Lung (tissue), 11 donors: ENCODE measurements at regions not wholly inside any gene's neighbourhood (a gene's known extent, or its start where the extent isn't known, plus 50 kb on each side); places are given as distances from the start of the nearest gene placed in this dataset.
A peak's percentile ranks its signal among the peaks of the same experiment; 100 is the strongest.

Experiments used
- ATAC-seq: fragments of 200-7000 bp; cut with Tn5 transposase; one replicate; pipeline ENCODE4 v1.9.1; 2020; ENCODE audit warnings: moderate number of reproducible peaks; ENCODE audit not compliant: insufficient read depth, low FRiP score
- DNase-seq, 3 donors: peaks; one replicate each; pipeline ENCODE4 v3.0.0-alpha.2; 2013 to 2017
- H3K27ac ChIP-seq, 2 donors: one replicate each; pipeline ENCODE4 v1.5.1; 2013; ENCODE audit warnings: mild to moderate bottlenecking in 2 of 2, moderate library complexity in 2 of 2, control low read depth in 1 of 2, inconsistent platforms in 1 of 2, low read depth in 1 of 2, low read length in 1 of 2
- H3K27me3 ChIP-seq, 3 donors: one replicate each; pipeline ENCODE4 v1.5.1; 2013; ENCODE audit warnings: low read length in 2 of 3; ENCODE audit not compliant: control insufficient read depth in 3 of 3, insufficient read depth in 3 of 3
- H3K36me3 ChIP-seq, 4 donors: one replicate each; pipeline ENCODE4 v1.5.1; 2013; ENCODE audit warnings: low read length in 4 of 4, mild to moderate bottlenecking in 1 of 4, moderate library complexity in 1 of 4; ENCODE audit not compliant: control insufficient read depth in 4 of 4, insufficient read depth in 4 of 4
- H3K4me1 ChIP-seq, 5 donors: one replicate each; pipeline ENCODE4 v1.5.1; 2013; ENCODE audit warnings: low read length in 5 of 5, mild to moderate bottlenecking in 2 of 5, moderate library complexity in 1 of 5; ENCODE audit not compliant: control insufficient read depth in 5 of 5, insufficient read depth in 5 of 5
- H3K4me3 ChIP-seq: one replicate; pipeline ENCODE4 v1.5.1; 2013; ENCODE audit warnings: mild to moderate bottlenecking, control low read depth, moderate library complexity
- H3K9ac ChIP-seq, 2 donors: one replicate each; pipeline ENCODE4 v1.5.1; 2013; ENCODE audit warnings: low read length in 2 of 2, control low read depth in 1 of 2; ENCODE audit not compliant: insufficient read depth in 1 of 2
- H3K9me3 ChIP-seq, 4 donors: one replicate each; pipeline ENCODE4 v1.5.1; 2013; ENCODE audit warnings: low read length in 3 of 4, mild to moderate bottlenecking in 1 of 4, moderate library complexity in 1 of 4; ENCODE audit not compliant: control insufficient read depth in 4 of 4, insufficient read depth in 3 of 4
- WGBS, 2 donors: extraction: QIAGEN DNeasy Blood & Tissue Kit; methylation state at CpG; one replicate each; pipeline ENCODE4 v1.1.7; 2013; 5-methylcytosine and 5-hydroxymethylcytosine counted together
- TF ChIP-seq, protein P1 (sequence below): IDR thresholded peaks from 2 replicates; pipeline ENCODE4 v1.5.1; 2012; ENCODE audit warnings: mild to moderate bottlenecking; ENCODE audit errors: control extremely low read depth, extremely low read depth
- donor health status: control.
- donor health status: control.
- donor health status: Bipolar disorder and iron deficiency.
- donor health status: healthy.
- donor health status: DM: yes; HTN: yes; CAD: no.

DNA sequence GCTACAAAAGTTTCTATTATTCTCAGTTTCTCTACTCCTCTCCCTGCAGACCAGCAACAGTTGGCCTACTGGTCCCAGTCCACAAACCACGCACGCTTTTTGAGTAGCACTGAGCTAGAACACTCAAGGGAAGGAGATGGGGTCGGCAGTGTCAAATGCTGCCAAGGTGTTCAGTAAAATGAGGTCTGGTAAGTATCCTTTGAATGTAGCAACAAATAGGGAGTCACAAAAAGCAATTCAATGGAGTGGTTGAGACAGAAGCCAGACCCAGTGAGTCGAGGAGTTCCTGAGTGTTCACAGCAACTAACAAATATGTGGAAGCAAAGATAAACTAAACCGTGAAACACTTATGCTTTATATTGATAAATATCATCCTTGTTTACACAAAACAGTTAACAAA is 355.7 kb downstream of the MID1IP1 start:
- H3K9ac ChIP-seq, result no peak overlapping the region
- H3K36me3 ChIP-seq, result no peaks in the 10 kb centered on the region
- peaks cover 0 to 5% (median 0%) of the 10 kb centered on the region in 5 donors for H3K4me1 ChIP-seq
- H3K9me3 ChIP-seq, result peaks cover 0 to 2% (median 0%) of the 10 kb centered on the region in 4 donors
- no peak overlapping the region for H3K27ac ChIP-seq
- 71 to 84% methylated on average over 5 of the region's 5 CpGs for WGBS, 2 donors
- no peak for ATAC-seq
- H3K4me3 ChIP-seq, result no peak overlapping the region
- TF ChIP-seq, protein P1, sequence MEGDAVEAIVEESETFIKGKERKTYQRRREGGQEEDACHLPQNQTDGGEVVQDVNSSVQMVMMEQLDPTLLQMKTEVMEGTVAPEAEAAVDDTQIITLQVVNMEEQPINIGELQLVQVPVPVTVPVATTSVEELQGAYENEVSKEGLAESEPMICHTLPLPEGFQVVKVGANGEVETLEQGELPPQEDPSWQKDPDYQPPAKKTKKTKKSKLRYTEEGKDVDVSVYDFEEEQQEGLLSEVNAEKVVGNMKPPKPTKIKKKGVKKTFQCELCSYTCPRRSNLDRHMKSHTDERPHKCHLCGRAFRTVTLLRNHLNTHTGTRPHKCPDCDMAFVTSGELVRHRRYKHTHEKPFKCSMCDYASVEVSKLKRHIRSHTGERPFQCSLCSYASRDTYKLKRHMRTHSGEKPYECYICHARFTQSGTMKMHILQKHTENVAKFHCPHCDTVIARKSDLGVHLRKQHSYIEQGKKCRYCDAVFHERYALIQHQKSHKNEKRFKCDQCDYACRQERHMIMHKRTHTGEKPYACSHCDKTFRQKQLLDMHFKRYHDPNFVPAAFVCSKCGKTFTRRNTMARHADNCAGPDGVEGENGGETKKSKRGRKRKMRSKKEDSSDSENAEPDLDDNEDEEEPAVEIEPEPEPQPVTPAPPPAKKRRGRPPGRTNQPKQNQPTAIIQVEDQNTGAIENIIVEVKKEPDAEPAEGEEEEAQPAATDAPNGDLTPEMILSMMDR, result no peak
- DNase-seq, result peak in 1 of 3 donors; percentile 35
- H3K27me3 ChIP-seq, result peaks cover 0 to 36% (median 13%) of the 10 kb centered on the region in 3 donors

DNA sequence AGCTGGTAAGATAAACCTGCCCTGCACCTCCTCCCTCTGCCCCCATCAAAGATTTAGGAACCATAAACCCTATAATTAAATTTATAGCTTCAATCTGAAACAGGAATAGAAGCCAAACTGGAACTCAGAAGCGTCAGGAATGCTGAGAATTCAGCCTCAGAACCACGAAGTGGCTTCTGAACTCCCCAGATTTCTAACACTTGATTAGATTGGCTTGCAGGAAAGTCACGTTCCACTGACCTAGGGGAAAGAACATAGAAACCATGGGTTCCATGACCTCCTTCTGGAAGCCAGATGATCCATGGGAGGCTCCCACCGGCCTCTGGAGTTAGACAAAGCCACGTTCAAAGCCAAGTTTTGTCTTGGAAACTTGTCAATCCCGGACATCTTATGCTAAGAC is 356.5 kb downstream of the MID1IP1 start:
- Histone ChIP-seq H3K9ac (no peak overlapping the region), H3K4me3 (no peak overlapping the region), H3K27ac (no peak overlapping the region), H3K36me3 (no peaks in the 10 kb centered on the region), H3K9me3 (peaks cover 0 to 2% (median 0%) of the 10 kb centered on the region in 4 donors), H3K4me1 (peaks cover 0 to 7% (median 0%) of the 10 kb centered on the region in 5 donors), H3K27me3 (peaks cover 0 to 38% (median 14%) of the 10 kb centered on the region in 3 donors)
- TF ChIP-seq, protein P1, result no peak
- no peak for ATAC-seq
- DNase-seq, result no peak
- 45 to 67% methylated on average over 6 of the region's 6 CpGs for WGBS, 2 donors

DNA sequence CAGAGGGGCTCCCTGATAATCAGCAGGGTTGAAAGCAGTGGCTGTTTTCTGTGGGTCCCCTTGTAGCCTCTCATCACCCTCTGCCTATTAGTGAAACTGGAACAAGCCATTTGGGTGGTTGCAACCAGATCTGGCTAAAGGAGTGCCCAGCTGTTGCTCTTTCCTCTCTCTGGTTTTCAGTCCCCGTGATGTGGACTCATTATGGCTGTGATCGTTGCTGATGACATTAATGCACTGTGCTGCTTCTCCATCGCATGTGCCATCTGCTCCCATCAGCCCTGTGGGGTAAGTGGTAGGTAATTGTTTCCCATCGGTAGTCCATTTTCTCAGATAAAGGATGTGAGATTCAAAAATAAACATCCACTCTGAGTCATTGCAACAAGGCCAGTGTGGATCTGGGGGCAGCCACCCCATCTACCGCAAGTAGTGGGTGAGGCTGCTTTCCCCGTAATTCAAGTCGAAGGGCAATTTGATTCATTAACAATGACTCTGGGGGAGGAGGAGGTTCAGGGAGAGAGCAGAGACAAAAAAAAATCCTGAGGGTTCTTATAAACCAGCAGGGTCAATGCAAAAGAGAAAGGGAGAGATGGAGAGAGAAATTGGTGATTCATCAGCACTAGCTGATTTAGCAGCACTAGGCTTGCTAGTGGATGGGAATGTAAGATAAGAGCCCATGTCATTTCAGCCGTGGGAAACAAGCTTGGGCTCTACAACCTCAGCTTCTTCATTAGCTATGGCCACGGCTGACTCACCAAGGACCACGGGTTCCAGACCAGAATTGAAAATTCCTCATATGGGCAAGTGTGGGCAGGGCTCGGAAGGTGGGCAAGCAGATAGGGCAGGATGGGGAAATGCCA is 357.8 kb downstream of the MID1IP1 start:
- Histone ChIP-seq H3K27ac (no peak overlapping the region), H3K36me3 (no peaks in the 10 kb centered on the region), H3K9me3 (peaks cover 0 to 2% (median 0%) of the 10 kb centered on the region in 4 donors), H3K27me3 (peaks cover 0 to 44% (median 18%) of the 10 kb centered on the region in 3 donors), H3K4me3 (no peak overlapping the region), H3K4me1 (peaks cover 0 to 16% (median 0%) of the 10 kb centered on the region in 5 donors), H3K9ac (no peak overlapping the region)
- DNase-seq, result no peak
- ATAC-seq, result no peak
- 59 to 71% methylated on average over 11 of the region's 11 CpGs for WGBS, 2 donors
- TF ChIP-seq, protein P1, result no peak
